LNCAP (cell line): ENCODE measurements at regions not wholly inside any gene's neighbourhood (a gene's known extent, or its start where the extent isn't known, plus 50 kb on each side); places are given as distances from the start of the nearest gene placed in this dataset.

Source experiments
- TF ChIP-seq, protein P1 (sequence below): fragments of 450-650 bp; IDR thresholded peaks from 2 replicates; pipeline ENCODE4 v1.5.1; 2017; ENCODE audit warnings: mild to moderate bottlenecking

DNA sequence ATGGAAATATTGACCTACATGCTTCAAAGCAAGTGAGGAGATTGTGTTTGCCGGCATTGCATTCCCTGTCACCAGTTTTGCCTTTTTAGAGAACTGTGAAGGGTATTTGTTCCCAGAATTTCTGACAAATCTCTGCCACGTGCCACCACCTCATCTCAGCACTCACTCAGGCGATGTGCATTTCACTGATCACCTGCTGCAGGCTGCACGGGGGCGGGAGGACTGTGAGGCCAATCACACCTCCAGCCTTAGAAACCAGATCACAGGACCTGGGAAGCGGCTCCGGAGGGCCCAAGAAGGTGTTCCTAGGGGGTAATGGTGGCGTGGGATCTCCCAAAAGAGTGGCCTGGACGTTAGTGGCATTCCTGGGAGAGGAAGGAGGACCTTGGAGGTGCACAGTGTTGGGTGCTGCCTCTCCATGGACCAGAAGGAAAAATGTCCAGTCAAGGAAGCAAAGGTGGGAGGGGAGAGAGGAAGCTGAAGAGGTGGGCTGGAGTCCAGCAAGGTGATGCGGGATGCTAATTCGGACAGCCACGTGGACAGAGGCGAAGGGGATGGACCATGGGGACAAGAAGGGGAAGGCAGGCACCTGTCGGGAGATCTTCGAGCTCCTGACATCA lies 63.6 kb upstream of the OLFM1 start:
- TF ChIP-seq, protein P1, sequence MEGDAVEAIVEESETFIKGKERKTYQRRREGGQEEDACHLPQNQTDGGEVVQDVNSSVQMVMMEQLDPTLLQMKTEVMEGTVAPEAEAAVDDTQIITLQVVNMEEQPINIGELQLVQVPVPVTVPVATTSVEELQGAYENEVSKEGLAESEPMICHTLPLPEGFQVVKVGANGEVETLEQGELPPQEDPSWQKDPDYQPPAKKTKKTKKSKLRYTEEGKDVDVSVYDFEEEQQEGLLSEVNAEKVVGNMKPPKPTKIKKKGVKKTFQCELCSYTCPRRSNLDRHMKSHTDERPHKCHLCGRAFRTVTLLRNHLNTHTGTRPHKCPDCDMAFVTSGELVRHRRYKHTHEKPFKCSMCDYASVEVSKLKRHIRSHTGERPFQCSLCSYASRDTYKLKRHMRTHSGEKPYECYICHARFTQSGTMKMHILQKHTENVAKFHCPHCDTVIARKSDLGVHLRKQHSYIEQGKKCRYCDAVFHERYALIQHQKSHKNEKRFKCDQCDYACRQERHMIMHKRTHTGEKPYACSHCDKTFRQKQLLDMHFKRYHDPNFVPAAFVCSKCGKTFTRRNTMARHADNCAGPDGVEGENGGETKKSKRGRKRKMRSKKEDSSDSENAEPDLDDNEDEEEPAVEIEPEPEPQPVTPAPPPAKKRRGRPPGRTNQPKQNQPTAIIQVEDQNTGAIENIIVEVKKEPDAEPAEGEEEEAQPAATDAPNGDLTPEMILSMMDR: no peak

DNA sequence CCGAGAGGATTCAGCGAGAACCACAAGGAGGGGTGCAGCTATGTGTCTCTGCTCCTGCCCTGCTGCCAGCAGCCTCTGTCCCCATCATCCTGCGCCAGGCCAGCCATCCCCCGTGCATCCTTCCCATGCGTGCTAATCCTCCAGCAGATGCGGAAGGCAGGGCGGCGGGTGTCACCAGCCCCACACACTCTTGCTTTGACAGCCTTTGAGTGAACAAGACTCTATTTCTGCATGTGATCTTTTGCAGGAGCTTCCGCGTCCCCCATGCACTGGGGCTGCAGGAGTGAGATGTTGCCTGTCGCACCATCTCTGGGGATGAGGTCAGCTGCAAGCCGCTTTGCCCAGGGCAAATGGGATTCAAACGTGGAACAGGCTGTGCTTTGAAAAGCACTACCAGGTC lies 58.0 kb upstream of the OLFM1 start:
- TF ChIP-seq, protein P1: no peak

DNA sequence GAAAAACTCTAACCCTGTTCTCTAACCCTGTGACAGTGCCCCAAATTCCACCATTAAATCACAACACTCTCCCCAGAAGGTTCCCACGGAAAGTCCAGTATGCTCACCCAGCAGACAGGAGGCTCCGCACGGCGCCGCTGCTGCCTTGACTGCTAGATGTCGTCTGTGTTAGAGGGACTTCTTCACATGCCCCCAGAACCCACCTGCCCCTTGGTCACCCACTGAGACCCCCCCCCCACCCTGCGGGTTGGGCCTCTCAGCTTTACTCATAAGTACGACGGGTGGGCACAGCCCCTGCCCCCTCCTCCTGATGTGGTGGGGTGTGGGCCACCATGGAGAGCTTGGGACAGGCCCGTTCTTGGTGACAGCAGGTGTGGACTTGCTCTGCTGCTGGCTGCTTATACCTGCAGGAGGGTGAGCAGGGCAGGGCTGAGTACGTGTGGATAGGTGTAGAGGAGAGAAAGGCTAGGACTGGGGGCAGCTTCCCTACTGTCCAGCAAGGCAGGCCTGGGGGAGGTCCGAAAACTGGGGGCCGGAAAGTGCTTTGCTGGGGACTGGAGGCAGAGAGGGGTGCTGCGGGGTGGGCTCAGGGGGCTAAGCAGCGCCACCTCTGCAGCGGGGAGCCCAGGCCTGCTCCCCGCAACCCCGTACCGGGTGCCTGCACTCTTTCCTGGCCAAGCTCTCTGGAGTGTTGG lies 57.5 kb upstream of the OLFM1 start:
- TF ChIP-seq, protein P1: no peak

DNA sequence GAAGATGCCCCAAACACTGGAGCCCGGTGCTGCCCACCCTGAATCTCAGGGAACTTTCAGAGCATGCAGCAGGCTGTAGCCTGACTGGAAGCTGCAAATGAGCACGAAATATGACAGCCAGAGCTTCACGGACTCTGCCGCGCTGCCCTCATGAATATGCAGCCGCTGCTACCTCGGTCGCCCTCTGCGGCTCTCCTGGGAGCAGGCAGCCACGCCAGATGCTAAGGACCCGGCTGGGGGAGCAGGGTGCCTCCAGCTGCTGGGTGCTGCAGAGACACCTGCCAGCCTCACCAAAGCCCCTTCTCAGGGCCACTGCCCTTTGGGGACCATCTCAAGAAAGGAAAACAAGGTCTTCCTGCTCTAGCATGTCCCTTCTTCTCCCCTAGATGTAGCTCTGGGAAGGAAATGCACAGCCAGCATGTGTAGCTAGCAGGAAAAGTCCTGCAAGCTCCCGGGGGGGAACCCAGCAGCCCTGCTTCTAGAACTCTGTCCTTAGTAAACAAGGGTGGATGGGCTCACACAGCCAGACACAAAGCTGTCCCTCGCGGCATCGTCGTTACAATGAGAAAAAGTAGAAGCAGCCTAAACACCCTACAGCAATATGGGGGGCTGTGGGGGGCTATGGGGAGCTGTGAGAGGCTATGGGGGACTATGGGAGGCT lies 56.8 kb upstream of the OLFM1 start:
- TF ChIP-seq, protein P1: no peak

DNA sequence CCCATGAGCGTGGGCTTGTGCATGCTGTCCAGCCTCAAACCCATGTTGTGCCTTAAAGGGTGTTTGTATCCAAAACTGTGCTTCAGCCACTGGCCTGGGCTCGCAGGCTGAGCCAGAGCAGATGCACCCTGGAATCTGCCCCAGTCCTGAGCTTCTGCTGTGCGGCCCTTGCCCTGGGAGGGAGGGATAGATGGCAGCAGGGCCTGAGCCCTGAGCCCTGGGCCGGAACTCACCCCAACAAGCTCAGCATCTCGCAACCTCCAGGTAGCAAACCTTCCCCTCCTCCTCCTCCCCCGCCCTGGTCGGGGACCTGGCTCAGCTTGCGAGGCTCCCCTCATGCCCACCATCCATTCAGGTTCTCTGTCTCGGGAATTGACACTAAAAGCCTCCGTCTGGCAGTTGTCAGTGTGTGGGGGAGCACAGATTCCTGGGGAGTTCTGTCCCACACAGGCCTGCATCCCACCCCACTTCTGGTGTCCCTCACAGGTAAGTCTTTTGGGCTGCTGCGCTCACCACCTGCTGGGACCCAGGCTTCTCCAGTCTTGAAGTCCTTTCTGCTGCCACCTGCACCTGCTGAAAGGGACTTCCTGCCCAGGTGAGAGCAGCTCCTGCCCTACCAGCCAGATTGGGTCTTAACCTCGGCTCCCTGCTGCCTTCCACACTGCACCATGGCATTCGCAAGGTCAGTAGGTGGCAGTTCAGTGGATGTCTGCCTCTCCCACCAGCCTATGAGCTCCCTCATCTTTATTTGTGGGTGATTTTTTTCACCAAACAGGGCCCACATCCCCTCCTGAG lies 55.2 kb upstream of the OLFM1 start:
- TF ChIP-seq, protein P1: no peak

DNA sequence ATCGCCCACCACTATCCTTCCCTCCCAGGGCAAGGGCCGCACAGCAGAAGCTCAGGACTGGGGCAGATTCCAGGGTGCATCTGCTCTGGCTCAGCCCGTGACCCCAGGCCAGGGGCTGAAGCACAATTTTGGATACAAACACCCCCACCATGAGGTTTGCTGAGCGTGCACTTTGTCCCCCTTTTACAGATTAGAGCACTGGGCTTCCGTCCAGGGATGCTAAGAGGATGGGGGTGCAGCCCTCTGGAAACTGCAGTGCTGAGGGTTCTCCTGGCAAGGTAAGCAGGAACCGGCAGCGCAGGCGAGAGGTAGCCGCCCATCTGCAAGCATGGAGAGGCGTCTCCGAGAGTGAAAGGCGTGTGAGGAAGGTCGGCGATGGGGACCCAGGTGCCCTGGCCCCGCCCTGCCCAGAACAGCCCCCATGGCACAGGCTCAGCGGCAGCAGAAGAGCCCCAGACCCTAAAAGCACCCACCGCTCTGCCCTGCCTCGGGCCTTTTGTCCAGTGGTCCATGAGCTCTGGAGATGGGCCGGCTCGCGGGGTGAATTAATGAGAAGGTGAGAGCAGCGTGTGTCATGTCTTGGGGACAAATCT lies 54.5 kb upstream of the OLFM1 start:
- TF ChIP-seq, protein P1: no peak

DNA sequence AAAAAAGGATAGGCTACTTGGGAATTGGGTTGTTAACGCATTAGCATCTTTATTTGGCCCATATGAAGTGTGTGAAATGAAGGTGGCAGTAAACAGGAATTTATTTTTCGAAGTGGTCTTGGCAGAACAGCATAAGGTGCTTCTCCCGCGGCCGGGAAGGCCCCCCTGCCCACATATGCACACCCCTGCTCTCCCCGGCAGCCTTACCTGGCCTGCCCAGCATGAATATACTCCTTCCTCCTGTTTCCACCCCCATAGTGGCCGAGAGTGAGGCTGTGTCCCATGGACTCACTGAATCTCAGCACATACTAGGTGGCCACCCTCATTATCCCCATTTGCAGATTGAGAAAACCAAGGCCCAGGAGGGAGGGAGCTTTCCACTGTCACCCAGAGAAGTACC lies 54.0 kb upstream of the OLFM1 start:
- TF ChIP-seq, protein P1: no peak
